ENCODE measurements at regions not wholly inside any gene's neighbourhood (a gene's known extent, or its start where the extent isn't known, plus 50 kb on each side); places are given as distances from the start of the nearest gene placed in this dataset.
"Not testable (repeated sequence)": the region's sequence is repeated elsewhere in the genome, so short reads cannot be mapped to it uniquely, and the experiment has no call there.

GRCh38 chr6:118719351-118720124 lies 68.1 kb upstream of the CEP85L start:
- DNase-seq: no peak

GRCh38 chr6:118718903-118719302 lies 67.5 kb upstream of the CEP85L start:
- no peak for DNase-seq

DNA sequence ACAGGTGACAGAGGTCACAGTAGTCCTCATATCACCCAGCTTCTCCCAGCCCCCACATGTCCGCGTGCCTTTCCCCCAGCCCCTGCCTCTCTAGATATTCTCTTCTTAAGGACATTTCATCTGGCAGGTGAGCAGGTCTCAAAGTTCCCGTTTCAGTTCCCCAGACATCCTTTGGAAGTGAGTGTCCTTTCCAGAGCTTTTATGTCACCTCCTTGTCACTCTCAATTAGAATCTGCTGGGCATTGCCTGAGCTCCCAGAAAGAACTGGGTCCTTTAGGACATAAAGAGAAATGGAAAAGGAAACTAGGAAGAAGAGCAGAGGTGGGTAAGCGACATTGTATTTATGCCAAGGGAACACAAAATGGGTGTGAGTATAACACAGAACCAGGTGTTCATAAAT lies 66.9 kb upstream of the CEP85L start:
- DNase-seq: no peak

GRCh38 chr6:118717106-118717505 lies 65.7 kb upstream of the CEP85L start:
- DNase-seq: no peak

DNA sequence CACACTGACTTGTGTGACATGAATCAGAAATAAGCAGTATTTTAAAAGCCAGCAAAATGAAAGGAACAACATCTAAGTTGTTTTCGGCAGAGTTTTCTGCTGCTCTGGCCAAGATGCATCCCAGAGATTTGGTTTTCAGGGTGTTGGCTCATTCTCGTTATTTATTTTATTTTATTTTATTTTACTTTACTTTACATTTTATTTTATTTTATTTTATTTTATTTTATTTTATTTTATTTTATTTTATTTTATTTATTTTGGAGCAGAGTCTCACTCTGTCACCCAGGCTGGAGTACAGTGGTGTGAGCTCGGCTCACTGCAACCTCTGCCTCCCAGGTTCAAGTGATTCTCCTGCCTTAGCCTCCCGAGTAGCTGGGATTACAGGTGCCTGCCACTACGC lies 64.5 kb upstream of the CEP85L start:
- not testable (repeated sequence) for DNase-seq

GRCh38 chr6:118715376-118715775 lies 64.0 kb upstream of the CEP85L start:
- no peak for DNase-seq

- DNase-seq: no peak
Observed at GRCh38 chr6:118714756-118715155, 63.4 kb upstream of the CEP85L start.

DNA sequence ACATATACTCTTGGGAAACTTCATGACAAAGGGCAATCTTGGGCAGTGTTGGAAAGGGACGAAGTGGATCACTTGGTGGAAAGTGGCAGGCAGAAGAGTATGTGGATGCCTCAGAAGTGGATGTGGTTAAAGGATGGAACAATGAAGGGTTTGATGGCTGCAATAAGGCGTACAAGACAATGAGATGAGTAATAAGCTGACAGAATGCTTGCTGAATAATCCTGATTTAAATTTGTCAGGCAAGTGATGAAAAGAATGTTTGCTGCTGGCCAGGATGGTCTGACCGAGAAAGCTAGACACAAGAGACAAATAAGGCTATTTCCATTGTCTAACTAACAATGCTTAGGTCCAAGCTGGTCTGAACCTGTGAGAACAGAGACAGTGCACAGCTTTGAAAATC lies 61.6 kb upstream of the CEP85L start:
- peak in 4 of 56 donors; percentile 9 to 39 (median 14) for DNase-seq

DNA sequence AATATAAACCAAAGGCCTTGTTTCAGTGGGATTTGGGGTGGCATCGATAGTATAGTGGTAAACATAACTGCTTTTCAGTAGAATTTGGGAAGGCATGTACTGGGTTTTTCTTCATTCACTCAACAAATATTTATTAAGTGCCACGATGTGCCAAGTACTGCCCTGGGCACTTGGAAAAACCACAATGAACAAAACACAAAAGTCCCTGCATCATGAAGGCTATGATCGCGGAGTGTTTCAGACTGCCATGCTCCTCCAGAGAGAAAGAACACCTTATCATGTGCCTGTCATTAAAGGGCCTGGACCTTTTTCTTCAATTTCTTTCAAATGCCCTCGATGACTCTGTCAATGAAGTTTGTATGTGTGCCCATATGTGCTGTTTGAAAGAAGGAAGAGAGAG lies 59.2 kb upstream of the CEP85L start:
- DNase-seq: no peak

- peak in 2 of 56 donors; percentile 11 to 13 for DNase-seq
Observed at GRCh38 chr6:118709859-118710350, 58.5 kb upstream of the CEP85L start.

- no peak for DNase-seq
Observed at GRCh38 chr6:118708744-118709143, 57.4 kb upstream of the CEP85L start.

DNA sequence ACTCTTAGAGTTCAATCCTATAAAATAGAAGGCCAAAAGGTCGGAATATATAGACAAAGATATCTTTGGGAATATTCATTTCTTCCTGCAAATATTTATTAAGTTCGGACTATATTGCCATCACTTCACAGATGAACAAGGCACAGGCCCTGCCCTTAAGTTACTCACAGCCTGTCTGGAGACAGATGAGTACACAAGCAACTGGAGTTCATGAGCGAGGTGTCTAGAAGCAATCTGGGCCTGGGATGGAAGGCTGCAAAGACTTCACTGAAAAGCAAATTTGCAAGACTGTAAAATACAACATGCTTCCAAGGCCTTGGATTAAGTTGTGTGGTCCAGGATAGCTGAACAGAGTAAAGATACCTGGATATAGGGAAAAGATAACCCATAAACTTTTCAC lies 56.7 kb upstream of the CEP85L start:
- no peak for DNase-seq

DNA sequence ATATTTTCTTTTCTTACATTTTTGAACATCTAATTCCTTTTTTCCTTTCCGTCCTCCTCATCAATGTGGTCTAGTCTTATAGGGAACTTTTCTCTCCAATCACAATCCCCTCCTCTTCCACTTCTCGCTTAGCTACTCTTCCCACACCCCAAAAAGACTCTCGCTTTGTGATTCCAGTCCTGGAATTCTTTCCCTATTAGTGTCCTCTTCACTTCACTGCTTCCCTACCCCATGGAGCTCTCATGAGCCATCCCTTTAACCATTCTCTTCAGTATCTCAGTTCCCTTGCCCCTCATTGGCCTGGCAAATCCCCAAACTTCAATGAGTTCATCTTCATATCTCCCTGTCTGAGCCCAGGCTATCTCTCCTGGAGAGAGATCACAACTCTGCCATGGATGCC lies 55.3 kb upstream of the CEP85L start:
- DNase-seq: no peak

DNA sequence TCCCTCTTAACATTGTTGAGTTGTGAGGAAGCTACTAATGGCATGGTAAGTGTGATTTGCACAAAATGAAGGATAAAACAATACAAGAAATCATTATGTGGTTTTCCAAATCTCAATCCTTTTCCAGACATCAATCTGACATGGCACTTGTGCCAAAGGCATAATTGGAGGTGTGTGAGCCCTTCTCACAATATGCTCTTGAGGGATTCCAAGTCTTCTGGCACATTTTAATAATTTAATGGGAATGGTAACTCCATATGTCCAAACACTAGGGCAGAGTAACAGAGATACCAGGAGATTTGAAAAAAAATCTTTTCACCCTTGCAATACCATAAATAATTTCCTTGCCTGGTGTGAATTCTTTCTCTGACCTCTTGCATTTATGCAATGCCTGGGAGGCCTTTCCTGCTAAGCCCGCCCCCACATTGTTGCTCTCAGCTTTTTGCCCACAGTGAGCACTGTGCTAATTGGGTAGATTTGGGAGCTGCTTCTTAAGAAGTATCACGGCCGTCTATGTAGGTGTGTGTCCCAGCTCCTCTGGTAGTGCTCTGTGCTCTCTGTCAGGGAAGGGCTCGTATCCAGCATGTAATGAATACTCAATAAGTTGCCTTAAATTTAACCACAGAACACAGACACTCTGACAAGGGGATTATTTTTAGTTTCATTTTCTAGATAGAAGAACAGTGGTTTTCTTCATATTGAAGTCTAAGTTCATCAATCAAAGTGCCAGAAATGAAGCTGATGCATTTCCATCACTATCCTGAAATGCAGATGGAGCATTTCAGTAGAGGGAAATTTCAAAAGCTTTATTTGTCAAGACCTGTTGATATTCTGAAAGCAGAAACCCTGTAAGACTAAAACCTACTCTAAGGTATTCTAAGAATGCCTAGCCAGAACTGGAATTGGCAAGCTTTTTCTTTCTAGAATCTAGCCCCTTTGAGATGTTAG lies 54.4 kb upstream of the CEP85L start:
- DNase-seq: peak in 2 of 56 donors; percentile 3 to 12

GRCh38 chr6:118704915-118705314 lies 53.5 kb upstream of the CEP85L start:
- DNase-seq: peak in 2 of 56 donors; percentile 4 to 12

GRCh38 chr6:118701260-118701659 lies 49.9 kb upstream of the CEP85L start:
- DNase-seq: not testable (repeated sequence)

Measured in nucleus accumbens (tissue), 56 donors.